ENCODE measurements at regions not wholly inside any gene's neighbourhood (a gene's known extent, or its start where the extent isn't known, plus 50 kb on each side); places are given as distances from the start of the nearest gene placed in this dataset.

DNA sequence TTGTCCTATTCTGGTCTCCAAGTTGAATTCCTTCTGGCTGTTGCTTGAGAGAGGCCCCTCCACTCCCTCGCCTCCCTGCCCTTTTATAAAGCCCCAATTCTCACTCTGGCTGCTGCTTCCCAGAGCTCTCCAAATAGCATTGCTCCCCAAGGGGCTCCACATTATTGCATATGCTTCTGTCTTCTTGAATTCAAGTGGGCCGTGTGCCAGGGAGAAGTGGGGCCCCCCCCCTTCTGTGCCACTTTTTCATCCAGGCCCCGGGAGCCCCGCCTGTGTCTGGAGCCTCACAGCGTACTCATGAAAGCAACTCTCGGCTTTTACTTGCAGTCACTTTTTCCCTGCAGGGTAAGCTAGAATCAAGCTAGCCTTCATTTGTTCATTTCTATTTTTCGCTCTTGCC, 265.1 kb downstream of the CCSER2 start:
- no peak for TF ChIP-seq CTCF (IDR thresholded peaks at IDR 0.05; ENCODE audit: insufficient read depth, low read depth, low read length)
- TF ChIP-seq EZH2 (IDR thresholded peaks at IDR 0.05; ENCODE audit: insufficient read depth, low read length) = no peak
